ENCODE measurements at regions not wholly inside any gene's neighbourhood (a gene's known extent, or its start where the extent isn't known, plus 50 kb on each side); places are given as distances from the start of the nearest gene placed in this dataset.

GRCh38 chr4:189322426-189322825, 618.2 kb upstream of the FRG1 start:
- WGBS, 2 donors: 66 to 77% methylated on average over 6 of the region's 6 CpGs
- no peak for TF ChIP-seq CTCF (IDR thresholded peaks at IDR 0.05)
- no peak for FAIRE-seq

GRCh38 chr4:189341881-189342280, 598.8 kb upstream of the FRG1 start:
- DNase-seq (no peak), ATAC-seq (no peak), FAIRE-seq (no peak)
- Histone ChIP-seq H3K4me3 (no peak overlapping the region), H3K4me1 (no peaks in the 10 kb centered on the region), H3K9me3 (no peaks in the 10 kb centered on the region), H3K27me3 (no peaks in the 10 kb centered on the region), H3K27ac (no peak overlapping the region), H3K36me3 (no peaks in the 10 kb centered on the region)
- TF ChIP-seq CTCF (IDR thresholded peaks at IDR 0.05): no peak
- 57 to 70% methylated on average over 3 of the region's 3 CpGs for WGBS, 2 donors
- intact Hi-C loops (cut with DNase I): no loop called here

More at GRCh38 chr4:189322426-189322825, 618.2 kb upstream of the FRG1 start:
- H3K27ac ChIP-seq: no peak overlapping the region
- H3K36me3 ChIP-seq: no peaks in the 10 kb centered on the region
- H3K27me3 ChIP-seq: peaks cover 0 to 3% (median 0%) of the 10 kb centered on the region in 4 donors
- DNase-seq (no peak), ATAC-seq (no peak)
- peaks cover 0 to 3% (median 0%) of the 10 kb centered on the region in 4 donors for H3K9me3 ChIP-seq
- H3K4me3 ChIP-seq: no peak overlapping the region
- intact Hi-C loops (cut with DNase I): no loop called here
- H3K4me1 ChIP-seq: no peaks in the 10 kb centered on the region

GRCh38 chr4:189355590-189355989, 585.1 kb upstream of the FRG1 start:
- intact Hi-C loops (cut with DNase I): no loop called here
- FAIRE-seq (no peak), ATAC-seq (no peak), DNase-seq (peak in 1 of 6 donors; percentile 44)
- Histone ChIP-seq H3K36me3 (no peaks in the 10 kb centered on the region), H3K4me1 (no peaks in the 10 kb centered on the region), H3K4me3 (no peak overlapping the region), H3K9me3 (no peaks in the 10 kb centered on the region), H3K27me3 (no peaks in the 10 kb centered on the region), H3K27ac (no peak overlapping the region)
- WGBS, 2 donors: 78 to 79% methylated on average over 32 to 33 of the region's 33 CpGs
- TF ChIP-seq CTCF (IDR thresholded peaks at IDR 0.05): no peak

- Histone ChIP-seq H3K27me3 (no peaks in the 10 kb centered on the region), H3K9me3 (no peaks in the 10 kb centered on the region), H3K36me3 (no peaks in the 10 kb centered on the region), H3K4me1 (no peaks in the 10 kb centered on the region), H3K4me3 (no peak overlapping the region), H3K27ac (no peak overlapping the region)
- intact Hi-C loops (cut with DNase I): no loop called here
- WGBS, 2 donors: 81 to 85% methylated on average over 7 of the region's 7 CpGs
- no peak for FAIRE-seq
- no peak for ATAC-seq
- DNase-seq: no peak
- TF ChIP-seq CTCF (IDR thresholded peaks at IDR 0.05): no peak
Observed at GRCh38 chr4:189362364-189362763, 578.3 kb upstream of the FRG1 start.

- FAIRE-seq: no peak
- H3K4me3 ChIP-seq: no peak overlapping the region
- no peaks in the 10 kb centered on the region for H3K9me3 ChIP-seq
- no peaks in the 10 kb centered on the region for H3K4me1 ChIP-seq
- no peak overlapping the region for H3K27ac ChIP-seq
- 82 to 89% methylated on average over 33 to 44 of the region's 44 CpGs for WGBS, 2 donors
- no peaks in the 10 kb centered on the region for H3K36me3 ChIP-seq
- no peaks in the 10 kb centered on the region for H3K27me3 ChIP-seq
- ATAC-seq: no peak
- TF ChIP-seq CTCF (IDR thresholded peaks at IDR 0.05): no peak
- intact Hi-C loops (cut with DNase I): no loop called here
- peak in 1 of 6 donors; percentile 23 for DNase-seq
Observed at GRCh38 chr4:189364032-189364449, 576.6 kb upstream of the FRG1 start.

All from pancreas (tissue), 10 donors.